Thyroid gland (tissue), 4 donors: ENCODE measurements at regions not wholly inside any gene's neighbourhood (a gene's known extent, or its start where the extent isn't known, plus 50 kb on each side); places are given as distances from the start of the nearest gene placed in this dataset.

ENCODE experiments used
- DNase-seq, 2 donors: peaks; one replicate each; pipeline ENCODE4 v3.0.0-alpha.2; 2019
- H3K27ac ChIP-seq, 3 donors: fragments of 200-600 bp; sonication (generic); 1 replicate in 2 of 3; 2 replicates in 1 of 3; pipeline ENCODE4 v1.5.1; 2016 to 2019; ENCODE audit warnings: mild to moderate bottlenecking in 1 of 3, moderate library complexity in 1 of 3
- H3K27me3 ChIP-seq: fragments of 200-600 bp; sonication (generic); one replicate; pipeline ENCODE4 v1.5.1; 2019
- H3K36me3 ChIP-seq, 2 donors: fragments of 200-600 bp; sonication (generic); one replicate each; pipeline ENCODE4 v1.5.1; 2016 to 2019
- H3K4me1 ChIP-seq, 2 donors: fragments of 200-600 bp; sonication (generic); one replicate each; pipeline ENCODE4 v1.5.1; 2017 to 2019
- H3K4me3 ChIP-seq, 3 donors: fragments of 200-600 bp; sonication (generic); replicated peaks in 1 of 3; 1 replicate in 2 of 3; 2 replicates in 1 of 3; pipeline ENCODE4 v1.5.1; 2016; ENCODE audit warnings: mild to moderate bottlenecking in 1 of 3
- H3K9me3 ChIP-seq: fragments of 200-600 bp; sonication (generic); one replicate; pipeline ENCODE4 v1.5.1; 2017
- CTCF ChIP-seq, 6 experiments: fragments of 200-600 bp in 3 of 6; fragments of 450-650 bp in 3 of 6; sonication (generic) in 3 of 6; IDR thresholded peaks; one replicate each; pipeline ENCODE4 v1.5.1; 2016 to 2019; ENCODE audit warnings: antibody characterized with exemption in 6 of 6, mild to moderate bottlenecking in 2 of 6, inconsistent platforms in 1 of 6, moderate library complexity in 1 of 6
- POLR2A ChIP-seq, 2 donors: fragments of 450-650 bp; IDR thresholded peaks; one replicate each; pipeline ENCODE4 v1.6.1; 2017; ENCODE audit warnings: antibody characterized with exemption in 2 of 2, mild to moderate bottlenecking in 2 of 2, moderate library complexity in 1 of 2
- WGBS, 2 donors: methylation state at CpG; one replicate each; pipeline ENCODE4 v1.1.5; 2017; 5-methylcytosine and 5-hydroxymethylcytosine counted together
- intact Hi-C: fragments of 100-400 bp; cut with DNase I; formaldehyde crosslinking; loops from one replicate; pipeline ENCODE4 v1.15.1; 2023

GRCh38 chr2:9703085-9703678, 72.4 kb upstream of the YWHAQ start:
- Histone ChIP-seq H3K27ac (no peak overlapping the region), H3K4me3 (no peak overlapping the region), H3K27me3 (no peaks in the 10 kb centered on the region), H3K4me1 (peaks cover 0 to 6% of the 10 kb centered on the region in 2 donors), H3K36me3 (no peaks in the 10 kb centered on the region), H3K9me3 (no peaks in the 10 kb centered on the region)
- WGBS, 2 donors, result 30 to 55% methylated on average over 9 to 10 of the region's 11 CpGs
- no peak for TF ChIP-seq POLR2A (IDR thresholded peaks at IDR 0.05)
- no peak for TF ChIP-seq CTCF (IDR thresholded peaks at IDR 0.05)
- no peak for DNase-seq
- intact Hi-C loops, result no loop called here

GRCh38 chr2:9703701-9704221, 73.0 kb upstream of the YWHAQ start:
- peaks cover 0 to 6% of the 10 kb centered on the region in 2 donors for H3K4me1 ChIP-seq
- TF ChIP-seq POLR2A (IDR thresholded peaks at IDR 0.05), result no peak
- H3K9me3 ChIP-seq, result no peaks in the 10 kb centered on the region
- no peak for DNase-seq
- H3K4me3 ChIP-seq, result no peak overlapping the region
- H3K27ac ChIP-seq, result no peak overlapping the region
- 61 to 65% methylated on average over 2 to 3 of the region's 3 CpGs for WGBS, 2 donors
- no peaks in the 10 kb centered on the region for H3K27me3 ChIP-seq
- no peaks in the 10 kb centered on the region for H3K36me3 ChIP-seq
- intact Hi-C loops, result no loop called here

DNA sequence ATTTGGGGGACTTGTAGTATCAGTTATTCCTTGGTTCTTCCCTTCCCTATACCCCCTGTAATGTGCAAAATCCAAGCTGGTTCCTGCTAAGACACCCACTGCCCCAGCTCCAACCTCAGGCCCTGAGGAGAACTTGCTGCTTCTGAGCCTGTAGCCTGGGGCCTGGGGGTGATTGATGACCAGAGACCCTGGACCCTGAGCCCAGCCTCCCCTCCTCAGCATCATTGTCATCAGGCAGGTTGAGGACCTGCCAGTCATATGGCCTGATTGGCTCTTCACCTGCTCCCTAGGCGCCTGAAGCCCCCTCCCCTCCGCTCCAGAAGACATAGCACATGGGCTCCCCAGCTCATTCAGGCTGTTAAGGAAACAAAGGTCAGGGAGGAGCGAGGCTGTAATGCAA, 73.8 kb upstream of the YWHAQ start:
- H3K27me3 ChIP-seq, result no peaks in the 10 kb centered on the region
- H3K4me3 ChIP-seq, result no peak overlapping the region
- no peak overlapping the region for H3K27ac ChIP-seq
- DNase-seq, result no peak
- no peaks in the 10 kb centered on the region for H3K9me3 ChIP-seq
- no peaks in the 10 kb centered on the region for H3K36me3 ChIP-seq
- intact Hi-C loops, result no loop called here
- TF ChIP-seq POLR2A (IDR thresholded peaks at IDR 0.05) (no peak), CTCF (IDR thresholded peaks at IDR 0.05) (no peak)
- peaks cover 0 to 6% of the 10 kb centered on the region in 2 donors for H3K4me1 ChIP-seq
- 94 to 95% methylated on average over 3 of the region's 3 CpGs for WGBS, 2 donors

- Histone ChIP-seq H3K27ac (no peak overlapping the region), H3K4me3 (no peak overlapping the region), H3K9me3 (no peaks in the 10 kb centered on the region), H3K27me3 (no peaks in the 10 kb centered on the region), H3K36me3 (no peaks in the 10 kb centered on the region), H3K4me1 (peaks cover 0 to 6% of the 10 kb centered on the region in 2 donors)
- TF ChIP-seq POLR2A (IDR thresholded peaks at IDR 0.05) (no peak), CTCF (IDR thresholded peaks at IDR 0.05) (no peak)
- DNase-seq, result no peak
- WGBS, 2 donors, result 91 to 94% methylated on average over 8 of the region's 8 CpGs
- intact Hi-C loops, result no loop called here
These were observed 74.4 kb upstream of the YWHAQ start for GRCh38 chr2:9705196-9705595.

DNA sequence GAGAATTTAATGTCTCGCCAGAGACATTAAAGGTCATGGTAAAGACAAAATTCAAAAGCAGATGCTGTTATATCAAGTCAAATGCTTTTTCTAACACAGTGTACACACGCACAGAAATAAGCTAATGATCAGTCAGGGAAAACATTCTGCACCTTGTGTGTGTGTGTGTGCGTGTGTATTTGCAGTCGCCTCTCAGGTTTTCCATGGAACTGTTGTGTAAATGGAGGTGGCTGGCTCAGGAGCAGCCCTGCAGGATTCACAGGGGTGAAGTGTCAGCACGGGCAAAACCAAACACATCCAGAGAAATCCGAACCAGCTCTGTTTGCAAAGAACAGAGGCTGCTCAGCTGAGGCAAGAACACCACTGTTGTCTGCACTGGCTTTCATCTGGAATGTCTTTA, 76.2 kb upstream of the YWHAQ start:
- no peaks in the 10 kb centered on the region for H3K9me3 ChIP-seq
- H3K36me3 ChIP-seq, result no peaks in the 10 kb centered on the region
- H3K27ac ChIP-seq, result no peak overlapping the region
- 78 to 82% methylated on average over 6 of the region's 6 CpGs for WGBS, 2 donors
- H3K4me3 ChIP-seq, result no peak overlapping the region
- no peak for DNase-seq
- no peaks in the 10 kb centered on the region for H3K27me3 ChIP-seq
- intact Hi-C loops, result no loop called here
- TF ChIP-seq POLR2A (IDR thresholded peaks at IDR 0.05) (no peak), CTCF (IDR thresholded peaks at IDR 0.05) (no peak)
- H3K4me1 ChIP-seq, result peaks cover 0 to 6% of the 10 kb centered on the region in 2 donors
